ENCODE measurements at regions not wholly inside any gene's neighbourhood (a gene's known extent, or its start where the extent isn't known, plus 50 kb on each side); places are given as distances from the start of the nearest gene placed in this dataset.
A peak's percentile ranks its signal among the peaks of the same experiment; 100 is the strongest.

DNA sequence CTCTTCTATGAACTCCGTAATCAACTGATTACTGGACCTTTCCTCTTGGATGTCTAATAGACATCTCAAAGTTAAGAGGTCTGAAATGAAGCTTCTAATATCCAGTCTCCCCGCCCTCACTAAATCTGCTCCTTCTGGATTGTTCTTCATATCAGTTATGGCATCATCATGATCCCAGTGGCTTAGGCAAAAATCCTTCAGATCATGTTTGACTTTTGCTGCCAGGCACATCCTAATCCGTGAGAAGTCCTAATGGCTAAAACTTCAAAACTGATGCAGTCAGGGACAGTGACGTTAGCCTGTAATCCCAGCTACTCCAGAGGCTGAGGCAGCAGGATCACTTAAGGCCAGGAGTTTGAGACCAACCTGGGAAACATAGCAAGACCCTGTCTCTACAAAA is 55.1 kb upstream of the GUCY1A1 start:
- ChIA-PET POLR2A (no interaction called here), CTCF (no interaction called here)
- Histone ChIP-seq H3K9me3 (no peaks in the 10 kb centered on the region), H3K4me2 (no peak overlapping the region), H3K27ac (no peak overlapping the region), H3K4me1 (no peaks in the 10 kb centered on the region), H3K4me3 (no peak overlapping the region)
- 22% methylated on average over 4 of the region's 4 CpGs for WGBS (ENCODE audit: missing lambda C conversion rate)
- TF ChIP-seq CEBPB (IDR thresholded peaks at IDR 0.05), result no peak
- TF ChIP-seq POLR2AphosphoS2 (conservative IDR thresholded peaks at IDR 0.05; ENCODE audit: low read length), result no peak
- no peak for TF ChIP-seq ZNF302 (CRISPR knock-in tag; IDR thresholded peaks at IDR 0.05)
- FAIRE-seq (no peak), DNase-seq (ENCODE audit: low read depth in 1 of 2, low spot score in 1 of 2) (no peak), ATAC-seq (no peak)

DNA sequence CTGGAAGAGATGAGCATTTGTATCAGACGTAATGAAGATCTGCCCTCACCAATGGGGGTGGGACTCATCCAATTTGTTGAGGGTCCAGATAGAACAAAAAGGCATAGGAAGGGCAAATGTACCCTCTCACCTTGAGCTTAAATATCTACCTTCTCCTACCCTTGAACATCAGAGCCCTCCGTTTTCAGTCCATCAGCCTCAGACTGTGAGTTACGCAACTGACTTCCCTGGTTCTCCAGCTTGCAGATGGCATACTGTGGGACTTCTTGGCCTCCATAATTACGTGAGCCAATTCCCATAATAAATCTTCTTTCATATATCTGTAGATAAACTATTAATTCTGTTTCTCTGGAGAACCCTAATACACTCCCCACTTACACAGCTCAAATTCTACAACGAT is 56.5 kb upstream of the GUCY1A1 start:
- Histone ChIP-seq H3K27ac (no peak overlapping the region), H3K4me3 (no peak overlapping the region), H3K4me2 (no peak overlapping the region), H3K9me3 (no peaks in the 10 kb centered on the region), H3K4me1 (no peaks in the 10 kb centered on the region)
- FAIRE-seq (no peak), DNase-seq (ENCODE audit: low read depth in 1 of 2, low spot score in 1 of 2) (no peak), ATAC-seq (no peak)
- ChIA-PET CTCF (no interaction called here), POLR2A (no interaction called here)
- 49% methylated on average over 5 of the region's 5 CpGs for WGBS (ENCODE audit: missing lambda C conversion rate)
- TF ChIP-seq CEBPB (IDR thresholded peaks at IDR 0.05), result 0 out of 4 replicates have a peak, but pooled peaks of 1 of the 2 experiments have one; percentile 12
- TF ChIP-seq NFE2L2 (conservative IDR thresholded peaks at IDR 0.05; ENCODE audit: low read length), result no peak

DNA sequence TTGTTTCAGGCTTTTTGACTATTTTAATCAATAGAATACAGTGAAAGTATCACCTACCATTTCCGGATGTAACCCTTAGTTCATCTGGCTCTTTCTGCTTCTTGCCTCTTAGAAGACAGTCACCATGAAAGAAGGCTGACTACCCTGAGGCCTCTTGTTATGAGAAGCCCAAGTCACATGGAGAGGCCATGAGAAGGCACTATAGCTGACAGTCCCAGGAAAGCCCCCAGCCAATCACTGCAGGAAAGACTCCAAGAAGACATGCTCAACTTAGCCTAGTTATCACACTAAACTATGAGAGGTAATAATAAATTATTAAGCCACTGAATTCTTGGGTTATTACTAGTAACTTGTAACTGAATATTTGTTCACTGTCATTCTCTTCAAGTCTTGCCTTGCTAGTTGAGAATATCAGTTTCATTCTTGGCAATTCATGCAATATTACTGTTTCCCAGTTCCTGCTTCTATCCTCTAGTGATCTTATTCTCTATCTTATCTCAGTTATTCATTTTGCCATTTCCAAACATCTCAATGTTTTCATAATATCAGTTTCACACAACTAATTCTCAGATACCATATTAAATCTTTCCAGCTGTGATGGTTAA is 57.1 kb upstream of the GUCY1A1 start:
- WGBS (ENCODE audit: missing lambda C conversion rate), result 12% methylated on average over 1 of the region's 1 CpG
- no peak overlapping the region for H3K4me2 ChIP-seq
- no peaks in the 10 kb centered on the region for H3K4me1 ChIP-seq
- ChIA-PET POLR2A (no interaction called here), CTCF (interaction anchor here (1.2 kb wide), 1 partner anchor 15 kb away, joined by 3 read pairs; no protein-coding TSS in a partner anchor)
- no peak overlapping the region for H3K27ac ChIP-seq
- ATAC-seq (no peak), DNase-seq (ENCODE audit: low read depth in 1 of 2, low spot score in 1 of 2) (no peak), FAIRE-seq (no peak)
- TF ChIP-seq CEBPB (IDR thresholded peaks at IDR 0.05) (no peak), FOSL2 (IDR thresholded peaks at IDR 0.05) (no peak), FOSL2 (CRISPR knock-in tag; IDR thresholded peaks at IDR 0.05) (no peak), CBX8 (IDR thresholded peaks at IDR 0.05) (no peak), HOXA7 (CRISPR knock-in tag; IDR thresholded peaks at IDR 0.05) (no peak), ZC3H11A (IDR thresholded peaks at IDR 0.05) (no peak), JUN (IDR thresholded peaks at IDR 0.05) (no peak), MAZ (IDR thresholded peaks at IDR 0.05; ENCODE audit: borderline replicate concordance, low read depth, low read length) (no peak), KDM1A (IDR thresholded peaks at IDR 0.05; ENCODE audit: low read depth) (no peak), EHF (CRISPR knock-in tag; IDR thresholded peaks at IDR 0.05) (no peak), NR3C1 (IDR thresholded peaks at IDR 0.05) (no peak), NPAS2 (CRISPR knock-in tag; IDR thresholded peaks at IDR 0.05; ENCODE audit: borderline replicate concordance) (no peak), PHF8 (IDR thresholded peaks at IDR 0.05; ENCODE audit: borderline replicate concordance, low read depth) (no peak), GATA3 (IDR thresholded peaks at IDR 0.05; ENCODE audit: borderline replicate concordance) (no peak), CBX2 (IDR thresholded peaks at IDR 0.05; ENCODE audit: borderline replicate concordance, low read depth) (no peak)
- TF ChIP-seq, protein P1, sequence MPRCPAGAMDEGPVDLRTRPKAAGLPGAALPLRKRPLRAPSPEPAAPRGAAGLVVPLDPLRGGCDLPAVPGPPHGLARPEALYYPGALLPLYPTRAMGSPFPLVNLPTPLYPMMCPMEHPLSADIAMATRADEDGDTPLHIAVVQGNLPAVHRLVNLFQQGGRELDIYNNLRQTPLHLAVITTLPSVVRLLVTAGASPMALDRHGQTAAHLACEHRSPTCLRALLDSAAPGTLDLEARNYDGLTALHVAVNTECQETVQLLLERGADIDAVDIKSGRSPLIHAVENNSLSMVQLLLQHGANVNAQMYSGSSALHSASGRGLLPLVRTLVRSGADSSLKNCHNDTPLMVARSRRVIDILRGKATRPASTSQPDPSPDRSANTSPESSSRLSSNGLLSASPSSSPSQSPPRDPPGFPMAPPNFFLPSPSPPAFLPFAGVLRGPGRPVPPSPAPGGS (IDR thresholded peaks at IDR 0.05), result no peak
- TF ChIP-seq, protein P2, sequence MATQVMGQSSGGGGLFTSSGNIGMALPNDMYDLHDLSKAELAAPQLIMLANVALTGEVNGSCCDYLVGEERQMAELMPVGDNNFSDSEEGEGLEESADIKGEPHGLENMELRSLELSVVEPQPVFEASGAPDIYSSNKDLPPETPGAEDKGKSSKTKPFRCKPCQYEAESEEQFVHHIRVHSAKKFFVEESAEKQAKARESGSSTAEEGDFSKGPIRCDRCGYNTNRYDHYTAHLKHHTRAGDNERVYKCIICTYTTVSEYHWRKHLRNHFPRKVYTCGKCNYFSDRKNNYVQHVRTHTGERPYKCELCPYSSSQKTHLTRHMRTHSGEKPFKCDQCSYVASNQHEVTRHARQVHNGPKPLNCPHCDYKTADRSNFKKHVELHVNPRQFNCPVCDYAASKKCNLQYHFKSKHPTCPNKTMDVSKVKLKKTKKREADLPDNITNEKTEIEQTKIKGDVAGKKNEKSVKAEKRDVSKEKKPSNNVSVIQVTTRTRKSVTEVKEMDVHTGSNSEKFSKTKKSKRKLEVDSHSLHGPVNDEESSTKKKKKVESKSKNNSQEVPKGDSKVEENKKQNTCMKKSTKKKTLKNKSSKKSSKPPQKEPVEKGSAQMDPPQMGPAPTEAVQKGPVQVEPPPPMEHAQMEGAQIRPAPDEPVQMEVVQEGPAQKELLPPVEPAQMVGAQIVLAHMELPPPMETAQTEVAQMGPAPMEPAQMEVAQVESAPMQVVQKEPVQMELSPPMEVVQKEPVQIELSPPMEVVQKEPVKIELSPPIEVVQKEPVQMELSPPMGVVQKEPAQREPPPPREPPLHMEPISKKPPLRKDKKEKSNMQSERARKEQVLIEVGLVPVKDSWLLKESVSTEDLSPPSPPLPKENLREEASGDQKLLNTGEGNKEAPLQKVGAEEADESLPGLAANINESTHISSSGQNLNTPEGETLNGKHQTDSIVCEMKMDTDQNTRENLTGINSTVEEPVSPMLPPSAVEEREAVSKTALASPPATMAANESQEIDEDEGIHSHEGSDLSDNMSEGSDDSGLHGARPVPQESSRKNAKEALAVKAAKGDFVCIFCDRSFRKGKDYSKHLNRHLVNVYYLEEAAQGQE (IDR thresholded peaks at IDR 0.05), result no peak
- TF ChIP-seq, protein P3, sequence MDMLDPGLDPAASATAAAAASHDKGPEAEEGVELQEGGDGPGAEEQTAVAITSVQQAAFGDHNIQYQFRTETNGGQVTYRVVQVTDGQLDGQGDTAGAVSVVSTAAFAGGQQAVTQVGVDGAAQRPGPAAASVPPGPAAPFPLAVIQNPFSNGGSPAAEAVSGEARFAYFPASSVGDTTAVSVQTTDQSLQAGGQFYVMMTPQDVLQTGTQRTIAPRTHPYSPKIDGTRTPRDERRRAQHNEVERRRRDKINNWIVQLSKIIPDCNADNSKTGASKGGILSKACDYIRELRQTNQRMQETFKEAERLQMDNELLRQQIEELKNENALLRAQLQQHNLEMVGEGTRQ (IDR thresholded peaks at IDR 0.05), result no peak
- no peak overlapping the region for H3K4me3 ChIP-seq
- no peaks in the 10 kb centered on the region for H3K9me3 ChIP-seq

All from A549 (cell line).